Esophagus muscularis mucosa (tissue), 3 donors: ENCODE measurements at regions not wholly inside any gene's neighbourhood (a gene's known extent, or its start where the extent isn't known, plus 50 kb on each side); places are given as distances from the start of the nearest gene placed in this dataset.

Source experiments
- POLR2A ChIP-seq: fragments of 450-650 bp; IDR thresholded peaks from one replicate; pipeline ENCODE4 v1.6.1; 2017; ENCODE audit warnings: antibody characterized with exemption, moderate library complexity, mild to moderate bottlenecking, low read depth
- POLR2AphosphoS5 ChIP-seq, 2 donors: sonication (generic); formaldehyde crosslinking; IDR thresholded peaks; one replicate each; pipeline ENCODE4 v1.6.1; 2017; ENCODE audit warnings: antibody characterized with exemption in 2 of 2
- TF ChIP-seq, protein P1 (sequence below), 3 experiments: fragments of 200-600 bp in 2 of 3; fragments of 450-650 bp in 1 of 3; sonication (generic) in 2 of 3; IDR thresholded peaks; one replicate each; pipeline ENCODE4 v1.5.1; 2017 to 2019; ENCODE audit warnings: antibody characterized with exemption in 3 of 3, mild to moderate bottlenecking in 2 of 3, moderate library complexity in 1 of 3

DNA sequence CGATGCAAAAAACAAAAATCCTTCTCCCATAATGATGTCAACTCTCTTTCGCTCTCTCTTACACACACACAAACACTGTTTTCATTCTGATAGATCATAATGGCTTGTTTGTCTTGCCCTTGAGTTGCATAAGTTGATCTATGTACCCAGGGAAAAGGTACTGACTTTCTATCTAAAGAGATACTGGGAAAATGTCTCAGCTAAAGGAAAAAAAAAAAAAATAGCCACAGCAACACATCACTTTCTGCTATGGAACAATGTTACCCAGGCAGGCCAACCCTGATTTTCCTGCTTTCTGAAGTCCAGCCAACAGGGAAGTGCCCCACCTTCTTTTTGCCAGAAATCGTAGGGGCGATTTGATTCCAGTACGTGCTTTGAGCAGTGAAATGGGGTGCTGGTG, 212.6 kb upstream of the ACTBL2 start:
- TF ChIP-seq, protein P1, sequence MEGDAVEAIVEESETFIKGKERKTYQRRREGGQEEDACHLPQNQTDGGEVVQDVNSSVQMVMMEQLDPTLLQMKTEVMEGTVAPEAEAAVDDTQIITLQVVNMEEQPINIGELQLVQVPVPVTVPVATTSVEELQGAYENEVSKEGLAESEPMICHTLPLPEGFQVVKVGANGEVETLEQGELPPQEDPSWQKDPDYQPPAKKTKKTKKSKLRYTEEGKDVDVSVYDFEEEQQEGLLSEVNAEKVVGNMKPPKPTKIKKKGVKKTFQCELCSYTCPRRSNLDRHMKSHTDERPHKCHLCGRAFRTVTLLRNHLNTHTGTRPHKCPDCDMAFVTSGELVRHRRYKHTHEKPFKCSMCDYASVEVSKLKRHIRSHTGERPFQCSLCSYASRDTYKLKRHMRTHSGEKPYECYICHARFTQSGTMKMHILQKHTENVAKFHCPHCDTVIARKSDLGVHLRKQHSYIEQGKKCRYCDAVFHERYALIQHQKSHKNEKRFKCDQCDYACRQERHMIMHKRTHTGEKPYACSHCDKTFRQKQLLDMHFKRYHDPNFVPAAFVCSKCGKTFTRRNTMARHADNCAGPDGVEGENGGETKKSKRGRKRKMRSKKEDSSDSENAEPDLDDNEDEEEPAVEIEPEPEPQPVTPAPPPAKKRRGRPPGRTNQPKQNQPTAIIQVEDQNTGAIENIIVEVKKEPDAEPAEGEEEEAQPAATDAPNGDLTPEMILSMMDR (IDR thresholded peaks at IDR 0.05), result no peak
- no peak for TF ChIP-seq POLR2A
- TF ChIP-seq POLR2AphosphoS5 (IDR thresholded peaks at IDR 0.05), result no peak
